Fibroblast of lung (primary cell): ENCODE measurements at regions not wholly inside any gene's neighbourhood (a gene's known extent, or its start where the extent isn't known, plus 50 kb on each side); places are given as distances from the start of the nearest gene placed in this dataset.

Source experiments
- EZH2 ChIP-seq: IDR thresholded peaks from 2 replicates; pipeline ENCODE4 v1.5.1; 2012; ENCODE audit warnings: low read length, control low read depth, mild to moderate bottlenecking; ENCODE audit errors: missing control alignments
- TF ChIP-seq, protein P1 (sequence below), 2 donors: IDR thresholded peaks in 1 of 2; conservative IDR thresholded peaks in 1 of 2; 1 replicate in 1 of 2; 2 replicates in 1 of 2; pipeline ENCODE4 v1.5.1; 2011 to 2012; ENCODE audit warnings: low read length in 2 of 2, control low read depth in 1 of 2, inconsistent platforms in 1 of 2, low read depth in 1 of 2, mild to moderate bottlenecking in 1 of 2

GRCh38 chr10:130382031-130382430 lies 245.8 kb downstream of the GLRX3 start:
- TF ChIP-seq, protein P1, sequence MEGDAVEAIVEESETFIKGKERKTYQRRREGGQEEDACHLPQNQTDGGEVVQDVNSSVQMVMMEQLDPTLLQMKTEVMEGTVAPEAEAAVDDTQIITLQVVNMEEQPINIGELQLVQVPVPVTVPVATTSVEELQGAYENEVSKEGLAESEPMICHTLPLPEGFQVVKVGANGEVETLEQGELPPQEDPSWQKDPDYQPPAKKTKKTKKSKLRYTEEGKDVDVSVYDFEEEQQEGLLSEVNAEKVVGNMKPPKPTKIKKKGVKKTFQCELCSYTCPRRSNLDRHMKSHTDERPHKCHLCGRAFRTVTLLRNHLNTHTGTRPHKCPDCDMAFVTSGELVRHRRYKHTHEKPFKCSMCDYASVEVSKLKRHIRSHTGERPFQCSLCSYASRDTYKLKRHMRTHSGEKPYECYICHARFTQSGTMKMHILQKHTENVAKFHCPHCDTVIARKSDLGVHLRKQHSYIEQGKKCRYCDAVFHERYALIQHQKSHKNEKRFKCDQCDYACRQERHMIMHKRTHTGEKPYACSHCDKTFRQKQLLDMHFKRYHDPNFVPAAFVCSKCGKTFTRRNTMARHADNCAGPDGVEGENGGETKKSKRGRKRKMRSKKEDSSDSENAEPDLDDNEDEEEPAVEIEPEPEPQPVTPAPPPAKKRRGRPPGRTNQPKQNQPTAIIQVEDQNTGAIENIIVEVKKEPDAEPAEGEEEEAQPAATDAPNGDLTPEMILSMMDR (conservative IDR thresholded peaks at IDR 0.05 in 1 of 2, IDR thresholded peaks at IDR 0.05 in 1 of 2; ENCODE audit: low read depth in 1 of 2, low read length in 2 of 2) = no peak
- no peak for TF ChIP-seq EZH2
